ENCODE measurements at regions not wholly inside any gene's neighbourhood (a gene's known extent, or its start where the extent isn't known, plus 50 kb on each side); places are given as distances from the start of the nearest gene placed in this dataset.

GRCh38 chr3:59310736-59311135 is 260.9 kb upstream of the CFAP20DC start:
- no peak overlapping the region for H3K4me3 Mint-ChIP-seq (ENCODE audit: unreplicated experiment)
- H3K36me3 Mint-ChIP-seq (ENCODE audit: unreplicated experiment), result no peaks in the 10 kb centered on the region
- H3K9me3 Mint-ChIP-seq (ENCODE audit: unreplicated experiment), result no peaks in the 10 kb centered on the region
- peaks cover 12% of the 10 kb centered on the region for H3K27me3 Mint-ChIP-seq (ENCODE audit: unreplicated experiment)
- no peak overlapping the region for H3K27ac Mint-ChIP-seq (ENCODE audit: unreplicated experiment)
- TF ChIP-seq CTCF (IDR thresholded peaks at IDR 0.05), result no peak
- no peaks in the 10 kb centered on the region for H3K4me1 Mint-ChIP-seq (ENCODE audit: unreplicated experiment)
- DNase-seq (ENCODE audit: extremely low spot score, unreplicated experiment), result no peak

GRCh38 chr3:59308684-59309083 is 258.9 kb upstream of the CFAP20DC start:
- Mint-ChIP-seq H3K27ac (ENCODE audit: unreplicated experiment) (no peak overlapping the region), H3K4me3 (ENCODE audit: unreplicated experiment) (no peak overlapping the region), H3K9me3 (ENCODE audit: unreplicated experiment) (no peaks in the 10 kb centered on the region), H3K36me3 (ENCODE audit: unreplicated experiment) (no peaks in the 10 kb centered on the region), H3K4me1 (ENCODE audit: unreplicated experiment) (no peaks in the 10 kb centered on the region), H3K27me3 (ENCODE audit: unreplicated experiment) (peaks cover 14% of the 10 kb centered on the region)
- TF ChIP-seq CTCF (IDR thresholded peaks at IDR 0.05), result no peak
- DNase-seq (ENCODE audit: extremely low spot score, unreplicated experiment), result no peak

- no peak overlapping the region for H3K27ac Mint-ChIP-seq (ENCODE audit: unreplicated experiment)
- H3K4me3 Mint-ChIP-seq (ENCODE audit: unreplicated experiment), result no peak overlapping the region
- no peak for DNase-seq (ENCODE audit: extremely low spot score, unreplicated experiment)
- H3K9me3 Mint-ChIP-seq (ENCODE audit: unreplicated experiment), result no peaks in the 10 kb centered on the region
- peaks cover 14% of the 10 kb centered on the region for H3K27me3 Mint-ChIP-seq (ENCODE audit: unreplicated experiment)
- no peaks in the 10 kb centered on the region for H3K36me3 Mint-ChIP-seq (ENCODE audit: unreplicated experiment)
- H3K4me1 Mint-ChIP-seq (ENCODE audit: unreplicated experiment), result no peaks in the 10 kb centered on the region
- TF ChIP-seq CTCF (IDR thresholded peaks at IDR 0.05), result no peak
These were observed 258.2 kb upstream of the CFAP20DC start for GRCh38 chr3:59308001-59308400.

- no peaks in the 10 kb centered on the region for H3K9me3 Mint-ChIP-seq (ENCODE audit: unreplicated experiment)
These were observed 256.6 kb upstream of the CFAP20DC start for GRCh38 chr3:59306436-59306835.

GRCh38 chr3:59304296-59304695 is 254.5 kb upstream of the CFAP20DC start:
- peaks cover 14% of the 10 kb centered on the region for H3K27me3 Mint-ChIP-seq (ENCODE audit: unreplicated experiment)
- TF ChIP-seq CTCF (IDR thresholded peaks at IDR 0.05), result no peak
- no peak for DNase-seq (ENCODE audit: extremely low spot score, unreplicated experiment)
- H3K4me1 Mint-ChIP-seq (ENCODE audit: unreplicated experiment), result no peaks in the 10 kb centered on the region
- no peak overlapping the region for H3K27ac Mint-ChIP-seq (ENCODE audit: unreplicated experiment)
- H3K36me3 Mint-ChIP-seq (ENCODE audit: unreplicated experiment), result no peaks in the 10 kb centered on the region
- no peak overlapping the region for H3K4me3 Mint-ChIP-seq (ENCODE audit: unreplicated experiment)
- H3K9me3 Mint-ChIP-seq (ENCODE audit: unreplicated experiment), result peaks cover 5% of the 10 kb centered on the region

More at GRCh38 chr3:59306436-59306835, 256.6 kb upstream of the CFAP20DC start:
- no peak for DNase-seq (ENCODE audit: extremely low spot score, unreplicated experiment)
- H3K4me3 Mint-ChIP-seq (ENCODE audit: unreplicated experiment), result no peak overlapping the region
- H3K27ac Mint-ChIP-seq (ENCODE audit: unreplicated experiment), result no peak overlapping the region
- no peaks in the 10 kb centered on the region for H3K36me3 Mint-ChIP-seq (ENCODE audit: unreplicated experiment)
- no peak for TF ChIP-seq CTCF (IDR thresholded peaks at IDR 0.05)
- H3K4me1 Mint-ChIP-seq (ENCODE audit: unreplicated experiment), result no peaks in the 10 kb centered on the region
- H3K27me3 Mint-ChIP-seq (ENCODE audit: unreplicated experiment), result peaks cover 14% of the 10 kb centered on the region

Data from osteocyte (in vitro differentiated cells).